ENCODE measurements at regions not wholly inside any gene's neighbourhood (a gene's known extent, or its start where the extent isn't known, plus 50 kb on each side); places are given as distances from the start of the nearest gene placed in this dataset.
"Not testable (repeated sequence)": the region's sequence is repeated elsewhere in the genome, so short reads cannot be mapped to it uniquely, and the experiment has no call there.

GRCh38 chr11:16603890-16604793 is 134.3 kb upstream of the C11orf58 start:
- ATAC-seq (replicated peaks in 6 of 8): peak; percentile 3 to 40 (median 34)
- in situ Hi-C loops (cut with MboI; ENCODE audit: low pct_unique_long_range_greater_than_20kb in 2 of 9, low sequenced_read_pairs in 9 of 9, unreplicated experiment in 9 of 9): loop anchor here in 7 of 9 experiments (25.0 kb wide), 5 partner anchors 767 to 1292 kb away; no protein-coding TSS in a partner anchor

GRCh38 chr11:16603245-16603644 is 135.2 kb upstream of the C11orf58 start:
- ATAC-seq (replicated peaks in 6 of 8): no peak
- Histone ChIP-seq H3K4me3 (no peak overlapping the region), H3K4me1 (replicated peaks in 1 of 2) (peaks cover 2 to 10% of the 10 kb centered on the region in 2 donors), H3K27ac (no peak overlapping the region)
- WGBS, 10 experiments: 16 to 80% (median 58%) methylated on average over 1 to 2 of the region's 2 CpGs; no CpG with 5 or more reads in 6 of the 10 experiments
- in situ Hi-C loops (cut with MboI; ENCODE audit: low pct_unique_long_range_greater_than_20kb in 2 of 9, low sequenced_read_pairs in 9 of 9, unreplicated experiment in 9 of 9): loop anchor here in 7 of 9 experiments (25.0 kb wide), 5 partner anchors 766 to 1291 kb away; no protein-coding TSS in a partner anchor

More at GRCh38 chr11:16603890-16604793, 134.3 kb upstream of the C11orf58 start:
- peak overlapping the region; percentile 51 to 68 (median 57) for H3K4me3 ChIP-seq
- 1 to 61% (median 33%) methylated on average over 3 to 29 of the region's 53 CpGs; no CpG with 5 or more reads in 3 of the 10 experiments for WGBS, 10 experiments
- H3K4me1 ChIP-seq (replicated peaks in 1 of 2): peaks cover 0 to 10% of the 10 kb centered on the region in 2 donors
- peak overlapping the region in 1 of 2 donors; percentile 2 for H3K27ac ChIP-seq

GRCh38 chr11:16598906-16599305 is 139.5 kb upstream of the C11orf58 start:
- no peak for ATAC-seq (replicated peaks in 6 of 8)
- Histone ChIP-seq H3K4me1 (replicated peaks in 1 of 2) (peaks cover 2 to 8% of the 10 kb centered on the region in 2 donors), H3K4me3 (no peak overlapping the region), H3K27ac (no peak overlapping the region)
- in situ Hi-C loops (cut with MboI; ENCODE audit: low pct_unique_long_range_greater_than_20kb in 2 of 9, low sequenced_read_pairs in 9 of 9, unreplicated experiment in 9 of 9): no loop called here
- 31 to 98% (median 86%) methylated on average over 5 to 7 of the region's 7 CpGs for WGBS, 10 experiments

GRCh38 chr11:16598032-16598431 is 140.4 kb upstream of the C11orf58 start:
- ATAC-seq (replicated peaks in 6 of 8): no peak
- in situ Hi-C loops (cut with MboI; ENCODE audit: low pct_unique_long_range_greater_than_20kb in 2 of 9, low sequenced_read_pairs in 9 of 9, unreplicated experiment in 9 of 9): no loop called here
- H3K4me1 ChIP-seq (replicated peaks in 1 of 2): peaks cover 0 to 2% of the 10 kb centered on the region in 2 donors
- H3K27ac ChIP-seq: no peak overlapping the region
- WGBS, 10 experiments: 0 to 75% (median 22%) methylated on average over 1 of the region's 1 CpG; no CpG with 5 or more reads in 2 of the 10 experiments
- H3K4me3 ChIP-seq: no peak overlapping the region

GRCh38 chr11:16596231-16596630 is 142.2 kb upstream of the C11orf58 start:
- WGBS, 10 experiments: 0 to 100% (median 50%) methylated on average over 1 to 2 of the region's 2 CpGs; no CpG with 5 or more reads in 3 of the 10 experiments
- Histone ChIP-seq H3K4me3 (no peak overlapping the region), H3K4me1 (replicated peaks in 1 of 2) (peaks cover 0 to 2% of the 10 kb centered on the region in 2 donors), H3K27ac (no peak overlapping the region)
- ATAC-seq (replicated peaks in 6 of 8): no peak
- in situ Hi-C loops (cut with MboI; ENCODE audit: low pct_unique_long_range_greater_than_20kb in 2 of 9, low sequenced_read_pairs in 9 of 9, unreplicated experiment in 9 of 9): no loop called here

- H3K27ac ChIP-seq: no peak overlapping the region
- H3K4me1 ChIP-seq (replicated peaks in 1 of 2): no peaks in the 10 kb centered on the region
- no peak for ATAC-seq (replicated peaks in 6 of 8)
- in situ Hi-C loops (cut with MboI; ENCODE audit: low pct_unique_long_range_greater_than_20kb in 2 of 9, low sequenced_read_pairs in 9 of 9, unreplicated experiment in 9 of 9): no loop called here
- H3K4me3 ChIP-seq: no peak overlapping the region
Measured at GRCh38 chr11:16591157-16591556, 147.3 kb upstream of the C11orf58 start.

- H3K4me1 ChIP-seq (replicated peaks in 1 of 2): no peaks in the 10 kb centered on the region
- in situ Hi-C loops (cut with MboI; ENCODE audit: low pct_unique_long_range_greater_than_20kb in 2 of 9, low sequenced_read_pairs in 9 of 9, unreplicated experiment in 9 of 9): no loop called here
- H3K4me3 ChIP-seq: no peak overlapping the region
- WGBS, 10 experiments: 0 to 100% (median 38%) methylated on average over 1 of the region's 1 CpG; no CpG with 5 or more reads in 4 of the 10 experiments
- ATAC-seq (replicated peaks in 6 of 8): no peak
- no peak overlapping the region for H3K27ac ChIP-seq
Measured at GRCh38 chr11:16587670-16588069, 150.8 kb upstream of the C11orf58 start.

- Histone ChIP-seq H3K4me3 (no peak overlapping the region), H3K4me1 (replicated peaks in 1 of 2) (no peaks in the 10 kb centered on the region), H3K27ac (no peak overlapping the region)
- in situ Hi-C loops (cut with MboI; ENCODE audit: low pct_unique_long_range_greater_than_20kb in 2 of 9, low sequenced_read_pairs in 9 of 9, unreplicated experiment in 9 of 9): no loop called here
- no peak for ATAC-seq (replicated peaks in 6 of 8)
- 10 to 100% (median 79%) methylated on average over 1 to 2 of the region's 2 CpGs; no CpG with 5 or more reads in 6 of the 10 experiments for WGBS, 10 experiments
Measured at GRCh38 chr11:16584569-16584968, 153.9 kb upstream of the C11orf58 start.

- H3K4me3 ChIP-seq; H3K27ac ChIP-seq; H3K4me1 ChIP-seq (replicated peaks in 1 of 2); in situ Hi-C loops (cut with MboI; ENCODE audit: low pct_unique_long_range_greater_than_20kb in 2 of 9, low sequenced_read_pairs in 9 of 9, unreplicated experiment in 9 of 9); ATAC-seq (replicated peaks in 6 of 8): not testable (repeated sequence)
- WGBS, 10 experiments: 0 to 100% (median 56%) methylated on average over 1 of the region's 1 CpG; no CpG with 5 or more reads in 2 of the 10 experiments
Measured at GRCh38 chr11:16581078-16581477, 157.4 kb upstream of the C11orf58 start.

GRCh38 chr11:16577490-16577889 is 161.0 kb upstream of the C11orf58 start:
- in situ Hi-C loops (cut with MboI; ENCODE audit: low pct_unique_long_range_greater_than_20kb in 2 of 9, low sequenced_read_pairs in 9 of 9, unreplicated experiment in 9 of 9): no loop called here
- Histone ChIP-seq H3K4me3 (no peak overlapping the region), H3K27ac (no peak overlapping the region), H3K4me1 (replicated peaks in 1 of 2) (no peaks in the 10 kb centered on the region)
- no peak for ATAC-seq (replicated peaks in 6 of 8)
- 0 to 80% (median 71%) methylated on average over 1 of the region's 1 CpG; no CpG with 5 or more reads in 1 of the 10 experiments for WGBS, 10 experiments

- H3K27ac ChIP-seq; ATAC-seq (replicated peaks in 6 of 8); H3K4me3 ChIP-seq; H3K4me1 ChIP-seq (replicated peaks in 1 of 2); in situ Hi-C loops (cut with MboI; ENCODE audit: low pct_unique_long_range_greater_than_20kb in 2 of 9, low sequenced_read_pairs in 9 of 9, unreplicated experiment in 9 of 9): not testable (repeated sequence)
- WGBS, 10 experiments: 0 to 90% (median 73%) methylated on average over 1 to 2 of the region's 2 CpGs; no CpG with 5 or more reads in 6 of the 10 experiments
Measured at GRCh38 chr11:16574889-16575288, 163.6 kb upstream of the C11orf58 start.

GRCh38 chr11:16572945-16573344 is 165.5 kb upstream of the C11orf58 start:
- ATAC-seq (replicated peaks in 6 of 8): peak in 2 of 8 experiments; percentile 42 to 59

GRCh38 chr11:16561150-16561549 is 177.3 kb upstream of the C11orf58 start:
- Histone ChIP-seq H3K27ac (no peak overlapping the region), H3K4me1 (replicated peaks in 1 of 2) (no peaks in the 10 kb centered on the region), H3K4me3 (no peak overlapping the region)
- in situ Hi-C loops (cut with MboI; ENCODE audit: low pct_unique_long_range_greater_than_20kb in 2 of 9, low sequenced_read_pairs in 9 of 9, unreplicated experiment in 9 of 9): no loop called here
- ATAC-seq (replicated peaks in 6 of 8): no peak

More at GRCh38 chr11:16572945-16573344, 165.5 kb upstream of the C11orf58 start:
- Histone ChIP-seq H3K27ac (no peak overlapping the region), H3K4me1 (replicated peaks in 1 of 2) (no peaks in the 10 kb centered on the region), H3K4me3 (no peak overlapping the region)
- in situ Hi-C loops (cut with MboI; ENCODE audit: low pct_unique_long_range_greater_than_20kb in 2 of 9, low sequenced_read_pairs in 9 of 9, unreplicated experiment in 9 of 9): no loop called here
